ENCODE measurements at regions not wholly inside any gene's neighbourhood (a gene's known extent, or its start where the extent isn't known, plus 50 kb on each side); places are given as distances from the start of the nearest gene placed in this dataset.
"Not testable (repeated sequence)": the region's sequence is repeated elsewhere in the genome, so short reads cannot be mapped to it uniquely, and the experiment has no call there.

- FAIRE-seq = not testable (repeated sequence)
Measured at GRCh38 chr20:57110121-57111027, 156.1 kb downstream of the BMP7 start.

- FAIRE-seq = no peak
Measured at GRCh38 chr20:57111028-57111373, 155.4 kb downstream of the BMP7 start.

- FAIRE-seq = no peak
Measured at GRCh38 chr20:57112448-57112847, 154.0 kb downstream of the BMP7 start.

GRCh38 chr20:57114290-57115005 lies 152.0 kb downstream of the BMP7 start:
- FAIRE-seq = no peak

GRCh38 chr20:57117296-57117695 lies 149.1 kb downstream of the BMP7 start:
- no peak for FAIRE-seq

GRCh38 chr20:57118107-57118769 lies 148.2 kb downstream of the BMP7 start:
- no peak for FAIRE-seq
